ENCODE measurements at regions not wholly inside any gene's neighbourhood (a gene's known extent, or its start where the extent isn't known, plus 50 kb on each side); places are given as distances from the start of the nearest gene placed in this dataset.
"Not testable (repeated sequence)": the region's sequence is repeated elsewhere in the genome, so short reads cannot be mapped to it uniquely, and the experiment has no call there.

GRCh38 chr3:18546632-18547031, 121.5 kb upstream of the SATB1 start:
- no peak for DNase-seq (ENCODE audit: low read depth)

- no peak for DNase-seq (ENCODE audit: low read depth)
Observed at GRCh38 chr3:18544146-18544545, 119.0 kb upstream of the SATB1 start.

GRCh38 chr3:18538463-18539230, 113.5 kb upstream of the SATB1 start:
- DNase-seq (ENCODE audit: low read depth): no peak

GRCh38 chr3:18533039-18533438, 107.9 kb upstream of the SATB1 start:
- DNase-seq (ENCODE audit: low read depth): no peak

- DNase-seq (ENCODE audit: low read depth): no peak
Observed at GRCh38 chr3:18531662-18532061, 106.5 kb upstream of the SATB1 start.

- no peak for DNase-seq (ENCODE audit: low read depth)
Observed at GRCh38 chr3:18529631-18530030, 104.5 kb upstream of the SATB1 start.

- no peak for DNase-seq (ENCODE audit: low read depth)
Observed at GRCh38 chr3:18527691-18528090, 102.6 kb upstream of the SATB1 start.

GRCh38 chr3:18526667-18527066, 101.5 kb upstream of the SATB1 start:
- DNase-seq (ENCODE audit: low read depth): no peak

GRCh38 chr3:18516170-18516569, 91.0 kb upstream of the SATB1 start:
- DNase-seq (ENCODE audit: low read depth): not testable (repeated sequence)

- DNase-seq (ENCODE audit: low read depth): no peak
Observed at GRCh38 chr3:18513091-18513490, 88.0 kb upstream of the SATB1 start.

GRCh38 chr3:18512007-18512406, 86.9 kb upstream of the SATB1 start:
- no peak for DNase-seq (ENCODE audit: low read depth)

GRCh38 chr3:18510947-18511346, 85.8 kb upstream of the SATB1 start:
- no peak for DNase-seq (ENCODE audit: low read depth)

GRCh38 chr3:18507333-18507732, 82.2 kb upstream of the SATB1 start:
- no peak for DNase-seq (ENCODE audit: low read depth)

GRCh38 chr3:18505056-18505455, 79.9 kb upstream of the SATB1 start:
- DNase-seq (ENCODE audit: low read depth): no peak

GRCh38 chr3:18501679-18502343, 76.7 kb upstream of the SATB1 start:
- DNase-seq (ENCODE audit: low read depth): no peak

GRCh38 chr3:18500322-18500721, 75.2 kb upstream of the SATB1 start:
- DNase-seq (ENCODE audit: low read depth): no peak

- DNase-seq (ENCODE audit: low read depth): no peak
Observed at GRCh38 chr3:18499301-18499700, 74.2 kb upstream of the SATB1 start.

- no peak for DNase-seq (ENCODE audit: low read depth)
Observed at GRCh38 chr3:18494251-18494650, 69.1 kb upstream of the SATB1 start.

- DNase-seq (ENCODE audit: low read depth): no peak
Observed at GRCh38 chr3:18489939-18490338, 64.8 kb upstream of the SATB1 start.

- DNase-seq (ENCODE audit: low read depth): no peak
Observed at GRCh38 chr3:18483226-18483625, 58.1 kb upstream of the SATB1 start.

GRCh38 chr3:18481946-18482548, 56.9 kb upstream of the SATB1 start:
- DNase-seq (ENCODE audit: low read depth): no peak

GRCh38 chr3:18477620-18478019, 52.5 kb upstream of the SATB1 start:
- no peak for DNase-seq (ENCODE audit: low read depth)
